ENCODE measurements at regions not wholly inside any gene's neighbourhood (a gene's known extent, or its start where the extent isn't known, plus 50 kb on each side); places are given as distances from the start of the nearest gene placed in this dataset.

DNA sequence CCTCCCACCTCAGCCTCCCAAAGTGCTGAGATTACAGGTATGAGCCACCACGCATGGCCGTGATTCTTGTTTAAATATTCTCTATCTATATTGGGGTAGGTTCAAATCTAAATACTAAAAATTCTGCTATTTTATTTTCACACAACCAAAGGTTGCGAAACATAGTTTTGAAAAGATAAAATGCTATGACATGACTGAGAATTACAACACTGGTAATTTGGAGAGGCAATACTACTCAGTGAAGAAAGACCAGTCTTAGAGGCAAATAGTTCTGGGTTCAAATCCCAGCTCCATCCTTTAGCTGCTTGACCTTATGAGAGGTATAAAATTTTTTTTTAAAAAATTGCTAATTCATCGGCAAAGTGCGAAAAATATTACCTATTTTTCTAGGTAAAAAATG is 137.0 kb upstream of the PREP start:
- Histone ChIP-seq H3K27me3 (no peaks in the 10 kb centered on the region), H3K36me3 (no peaks in the 10 kb centered on the region)
- TF ChIP-seq, protein P1, sequence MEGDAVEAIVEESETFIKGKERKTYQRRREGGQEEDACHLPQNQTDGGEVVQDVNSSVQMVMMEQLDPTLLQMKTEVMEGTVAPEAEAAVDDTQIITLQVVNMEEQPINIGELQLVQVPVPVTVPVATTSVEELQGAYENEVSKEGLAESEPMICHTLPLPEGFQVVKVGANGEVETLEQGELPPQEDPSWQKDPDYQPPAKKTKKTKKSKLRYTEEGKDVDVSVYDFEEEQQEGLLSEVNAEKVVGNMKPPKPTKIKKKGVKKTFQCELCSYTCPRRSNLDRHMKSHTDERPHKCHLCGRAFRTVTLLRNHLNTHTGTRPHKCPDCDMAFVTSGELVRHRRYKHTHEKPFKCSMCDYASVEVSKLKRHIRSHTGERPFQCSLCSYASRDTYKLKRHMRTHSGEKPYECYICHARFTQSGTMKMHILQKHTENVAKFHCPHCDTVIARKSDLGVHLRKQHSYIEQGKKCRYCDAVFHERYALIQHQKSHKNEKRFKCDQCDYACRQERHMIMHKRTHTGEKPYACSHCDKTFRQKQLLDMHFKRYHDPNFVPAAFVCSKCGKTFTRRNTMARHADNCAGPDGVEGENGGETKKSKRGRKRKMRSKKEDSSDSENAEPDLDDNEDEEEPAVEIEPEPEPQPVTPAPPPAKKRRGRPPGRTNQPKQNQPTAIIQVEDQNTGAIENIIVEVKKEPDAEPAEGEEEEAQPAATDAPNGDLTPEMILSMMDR (IDR thresholded peaks at IDR 0.05) = no peak

DNA sequence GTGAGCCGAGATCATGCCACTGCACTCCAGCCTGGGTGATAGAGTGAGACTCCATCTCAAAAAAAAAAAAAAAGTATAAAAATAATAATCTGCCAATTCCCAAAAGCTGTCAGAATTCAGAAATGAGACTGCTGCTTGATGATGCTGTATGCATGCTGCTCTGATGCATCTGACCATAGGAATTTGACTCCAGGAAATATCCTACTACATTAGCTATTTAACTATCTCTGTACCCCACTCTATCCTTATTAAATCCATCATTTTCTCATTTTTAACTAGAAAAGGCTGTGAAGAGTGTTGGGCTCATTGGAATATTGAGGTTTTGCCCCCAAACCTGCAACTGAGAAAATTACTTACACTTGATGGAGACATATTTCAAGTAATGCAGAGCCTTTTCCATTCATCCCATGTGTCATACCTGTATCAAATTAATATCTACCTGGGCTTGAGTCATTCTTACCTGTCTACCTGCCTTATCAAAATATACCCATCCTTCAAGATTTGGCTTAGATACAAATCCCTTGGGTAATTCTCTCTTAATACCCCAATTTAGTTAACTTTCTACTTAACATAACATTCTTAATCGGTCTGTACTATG is 135.2 kb upstream of the PREP start:
- Histone ChIP-seq H3K36me3 (no peaks in the 10 kb centered on the region), H3K27ac (no peak overlapping the region), H3K4me1 (ENCODE audit: control insufficient read depth in 1 of 2, insufficient read depth in 1 of 2, low read depth in 1 of 2, low read length in 1 of 2) (no peaks in the 10 kb centered on the region), H3K4me3 (ENCODE audit: low read depth in 1 of 2, low read length in 1 of 2) (no peak overlapping the region), H3K9me3 (no peaks in the 10 kb centered on the region), H3K27me3 (no peaks in the 10 kb centered on the region)
- TF ChIP-seq, protein P1 (IDR thresholded peaks at IDR 0.05) = no peak

More for the DNA sequence above, 137.0 kb upstream of the PREP start:
- H3K27ac ChIP-seq = no peak overlapping the region
- no peaks in the 10 kb centered on the region for H3K4me1 ChIP-seq (ENCODE audit: control insufficient read depth in 1 of 2, insufficient read depth in 1 of 2, low read depth in 1 of 2, low read length in 1 of 2)
- no peaks in the 10 kb centered on the region for H3K9me3 ChIP-seq
- H3K4me3 ChIP-seq (ENCODE audit: low read depth in 1 of 2, low read length in 1 of 2) = no peak overlapping the region

DNA sequence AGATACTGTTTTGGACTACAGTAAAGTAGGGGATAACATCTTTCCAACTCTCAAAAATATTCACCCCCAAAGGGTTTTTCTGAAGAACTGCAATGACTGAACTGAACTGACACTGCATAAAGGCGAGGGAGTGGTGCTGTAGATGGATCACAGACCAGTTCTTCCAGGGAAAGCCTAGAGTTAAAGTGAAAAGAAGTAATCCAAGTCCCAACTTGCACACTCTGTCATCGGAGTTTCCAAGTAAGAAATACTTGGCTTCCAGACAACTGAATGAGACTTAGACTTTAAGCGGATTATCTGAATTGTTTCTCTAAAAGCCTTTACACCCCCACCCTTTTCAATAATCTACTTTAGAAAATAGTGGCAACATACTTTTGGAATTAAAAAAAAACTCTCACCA is 134.1 kb upstream of the PREP start:
- no peaks in the 10 kb centered on the region for H3K27me3 ChIP-seq
- no peaks in the 10 kb centered on the region for H3K36me3 ChIP-seq
- no peak overlapping the region for H3K4me3 ChIP-seq (ENCODE audit: low read depth in 1 of 2, low read length in 1 of 2)
- H3K27ac ChIP-seq = no peak overlapping the region
- TF ChIP-seq, protein P1 (IDR thresholded peaks at IDR 0.05) = no peak
- H3K4me1 ChIP-seq (ENCODE audit: control insufficient read depth in 1 of 2, insufficient read depth in 1 of 2, low read depth in 1 of 2, low read length in 1 of 2) = no peaks in the 10 kb centered on the region
- no peaks in the 10 kb centered on the region for H3K9me3 ChIP-seq

DNA sequence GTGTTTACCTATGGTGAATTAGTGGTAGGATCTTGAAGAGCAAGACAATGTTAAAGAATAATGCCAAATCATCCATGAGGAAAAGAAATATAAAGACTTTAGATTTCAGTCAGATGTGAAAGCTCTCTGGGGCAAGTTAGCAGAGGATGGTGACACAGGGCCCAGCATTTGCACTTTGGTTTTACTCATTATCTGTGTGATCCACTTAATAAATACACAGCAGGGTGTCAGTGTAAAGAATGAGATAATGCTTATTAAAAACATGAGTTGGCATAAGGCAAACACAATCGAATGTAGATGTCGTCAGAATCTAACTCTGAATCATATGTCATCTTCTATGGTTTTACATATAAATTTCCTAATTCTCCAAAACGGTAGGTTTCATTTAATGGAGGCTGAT is 130.4 kb upstream of the PREP start:
- Histone ChIP-seq H3K4me1 (ENCODE audit: control insufficient read depth in 1 of 2, insufficient read depth in 1 of 2, low read depth in 1 of 2, low read length in 1 of 2) (no peaks in the 10 kb centered on the region), H3K27ac (no peak overlapping the region), H3K27me3 (no peaks in the 10 kb centered on the region), H3K36me3 (no peaks in the 10 kb centered on the region), H3K4me3 (ENCODE audit: low read depth in 1 of 2, low read length in 1 of 2) (no peak overlapping the region), H3K9me3 (no peaks in the 10 kb centered on the region)
- TF ChIP-seq, protein P1 (IDR thresholded peaks at IDR 0.05) = no peak

DNA sequence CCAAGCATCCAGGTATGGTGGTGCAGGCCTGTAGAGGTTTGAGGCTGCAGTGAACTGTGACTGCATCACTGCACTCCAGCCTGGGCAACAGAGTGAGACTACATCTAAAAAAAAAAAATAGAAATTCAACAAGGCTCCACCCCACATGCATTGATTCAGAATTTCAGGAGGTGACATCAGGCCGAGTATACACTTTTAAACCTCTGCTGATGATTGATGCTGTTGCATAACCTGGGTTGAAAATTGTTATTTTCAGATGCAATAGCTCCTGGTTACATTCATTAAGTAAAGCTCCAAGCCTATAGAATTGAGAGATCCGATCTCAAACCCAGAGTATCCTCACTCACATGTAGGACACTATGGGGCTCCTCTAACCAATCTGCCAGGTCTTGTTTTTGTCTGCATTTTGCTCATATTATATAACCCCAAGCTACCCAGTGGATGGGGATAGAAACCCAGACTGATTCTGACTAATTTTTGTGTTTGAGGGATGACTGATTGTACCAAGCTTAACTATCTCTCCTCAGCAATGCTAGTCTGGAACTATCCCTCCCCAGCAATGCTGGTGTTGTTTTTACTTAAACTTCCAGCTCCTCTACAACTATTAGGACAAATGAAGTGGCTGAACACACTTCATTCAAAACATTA is 123.5 kb upstream of the PREP start:
- H3K27me3 ChIP-seq = no peaks in the 10 kb centered on the region

More for the DNA sequence above, 123.5 kb upstream of the PREP start:
- Histone ChIP-seq H3K4me1 (ENCODE audit: control insufficient read depth in 1 of 2, insufficient read depth in 1 of 2, low read depth in 1 of 2, low read length in 1 of 2) (no peaks in the 10 kb centered on the region), H3K9me3 (no peaks in the 10 kb centered on the region), H3K4me3 (ENCODE audit: low read depth in 1 of 2, low read length in 1 of 2) (no peak overlapping the region), H3K27ac (no peak overlapping the region), H3K36me3 (no peaks in the 10 kb centered on the region)
- TF ChIP-seq, protein P1 (IDR thresholded peaks at IDR 0.05) = no peak
